HG02588 (cell line): ENCODE measurements at regions not wholly inside any gene's neighbourhood (a gene's known extent, or its start where the extent isn't known, plus 50 kb on each side); places are given as distances from the start of the nearest gene placed in this dataset.
"Not testable (repeated sequence)": the region's sequence is repeated elsewhere in the genome, so short reads cannot be mapped to it uniquely, and the experiment has no call there.

Source experiments
- ATAC-seq: cut with Tn5 transposase; IDR thresholded peaks from one replicate; pipeline ENCODE4 v1.9.1; 2021; ENCODE audit warnings: mild to moderate bottlenecking, moderate library complexity; ENCODE audit not compliant: unreplicated experiment

GRCh38 chr14:89743828-89744227, 210.7 kb downstream of the EFCAB11 start:
- no peak for ATAC-seq

DNA sequence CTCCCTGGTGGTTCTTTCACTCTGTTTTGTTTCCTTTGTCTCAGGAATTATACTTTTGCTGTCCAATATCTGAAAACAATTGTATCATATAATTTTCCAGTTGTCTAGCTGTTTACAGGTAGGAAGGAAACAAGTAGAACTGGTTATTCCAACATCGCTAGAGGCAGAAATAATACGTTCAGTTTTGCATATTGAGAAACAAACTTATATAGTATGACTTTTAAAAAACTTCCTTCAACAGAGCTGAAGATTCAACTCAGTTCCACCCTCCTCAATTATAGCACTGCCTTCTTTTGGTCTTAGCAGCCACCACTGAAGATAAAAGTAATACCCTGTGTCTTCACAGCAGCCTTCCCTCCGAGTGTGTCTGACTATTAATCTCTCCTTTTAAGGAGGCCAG, 214.3 kb downstream of the EFCAB11 start:
- ATAC-seq, result no peak

- no peak for ATAC-seq
Measured at GRCh38 chr14:89736881-89737280, 217.6 kb downstream of the EFCAB11 start.

- no peak for ATAC-seq
Measured at GRCh38 chr14:89731396-89731933, 223.1 kb downstream of the EFCAB11 start.

DNA sequence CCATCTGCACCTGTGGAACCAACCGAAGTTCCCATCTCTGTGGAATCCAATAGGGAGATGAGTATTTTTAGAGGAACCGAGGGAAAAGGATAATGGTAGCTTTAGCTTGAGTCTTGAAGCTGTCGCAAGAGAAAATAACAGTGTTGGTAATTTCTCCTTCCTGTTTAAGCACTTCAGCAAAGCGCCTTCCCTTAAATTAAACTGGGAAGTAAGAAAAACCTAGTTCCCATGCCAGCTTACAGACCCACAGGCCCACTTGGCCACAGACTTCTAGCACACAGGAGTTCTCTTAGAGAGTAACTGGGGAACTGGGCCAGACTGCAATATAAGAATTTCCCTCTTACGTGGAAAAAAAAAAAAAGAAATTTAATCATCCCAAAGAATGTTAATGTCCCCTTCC, 223.8 kb downstream of the EFCAB11 start:
- no peak for ATAC-seq

GRCh38 chr14:89728964-89729363, 225.6 kb downstream of the EFCAB11 start:
- ATAC-seq, result no peak

DNA sequence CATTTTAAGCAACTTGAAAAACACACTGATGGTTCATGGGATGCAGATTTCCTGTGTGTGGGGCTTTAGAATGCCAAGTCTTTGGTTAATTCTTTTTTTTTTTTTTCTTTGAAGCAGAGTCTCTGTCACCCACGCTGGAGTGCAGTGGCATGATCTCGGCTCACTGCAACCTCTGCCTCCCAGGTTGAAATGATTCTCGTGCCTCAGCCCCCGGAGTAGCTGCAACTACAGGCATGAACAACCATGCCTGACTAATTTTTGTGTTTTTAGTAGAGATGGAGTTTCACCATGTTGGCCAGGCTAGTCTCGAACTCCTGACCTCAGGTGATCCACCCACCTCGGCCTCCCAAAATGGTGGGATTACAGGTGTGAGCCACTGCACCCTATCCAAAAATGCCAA, 228.3 kb downstream of the EFCAB11 start:
- not testable (repeated sequence) for ATAC-seq

DNA sequence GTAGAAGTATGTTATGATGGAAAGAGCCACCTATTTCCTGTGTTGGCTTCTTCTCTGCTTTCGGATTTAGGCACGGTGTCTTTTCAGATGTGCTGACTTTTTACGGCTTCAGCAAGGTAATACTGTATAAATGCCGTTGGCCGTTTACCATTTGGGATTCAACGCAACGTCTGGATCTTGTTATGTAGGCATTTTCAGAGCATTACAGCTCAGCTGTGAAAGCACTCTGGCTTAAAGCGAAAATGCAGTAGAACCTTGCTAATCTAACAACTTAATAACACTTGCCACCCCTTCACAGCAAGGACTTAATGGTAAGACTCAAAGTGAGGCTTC, 229.9 kb downstream of the EFCAB11 start:
- no peak for ATAC-seq

DNA sequence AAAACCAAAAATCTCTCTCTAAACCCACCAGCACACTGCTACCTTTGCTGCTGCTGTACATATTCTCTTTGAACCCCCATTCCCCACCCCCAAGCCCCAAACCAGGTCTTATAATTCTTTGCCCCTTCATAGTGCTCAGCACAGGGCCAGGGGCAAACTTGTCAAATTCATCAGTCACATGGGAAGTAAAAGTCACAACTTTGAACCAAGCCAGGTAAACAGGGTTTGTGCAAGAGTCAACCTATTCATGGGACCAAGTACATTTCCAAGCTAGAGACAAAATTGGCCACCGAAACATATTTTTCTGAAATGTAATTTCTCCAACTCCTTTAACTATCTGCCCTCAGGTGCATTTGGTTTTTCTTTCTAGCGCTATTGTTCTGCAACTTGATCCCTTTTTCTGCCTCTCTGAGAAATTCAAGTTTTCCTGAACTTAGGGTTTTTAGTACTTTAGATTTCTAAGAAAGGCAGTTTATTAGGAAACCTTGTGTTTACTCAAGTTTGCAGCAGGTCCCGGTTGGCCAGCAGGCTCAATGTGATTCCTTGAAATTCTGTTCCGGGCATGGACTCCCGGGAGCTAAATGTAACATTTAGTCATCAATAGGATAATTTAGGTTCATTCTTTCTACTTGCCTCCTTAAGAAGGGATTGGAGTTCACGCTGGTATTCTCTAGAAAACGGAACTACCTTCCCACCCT, 230.5 kb downstream of the EFCAB11 start:
- no peak for ATAC-seq

DNA sequence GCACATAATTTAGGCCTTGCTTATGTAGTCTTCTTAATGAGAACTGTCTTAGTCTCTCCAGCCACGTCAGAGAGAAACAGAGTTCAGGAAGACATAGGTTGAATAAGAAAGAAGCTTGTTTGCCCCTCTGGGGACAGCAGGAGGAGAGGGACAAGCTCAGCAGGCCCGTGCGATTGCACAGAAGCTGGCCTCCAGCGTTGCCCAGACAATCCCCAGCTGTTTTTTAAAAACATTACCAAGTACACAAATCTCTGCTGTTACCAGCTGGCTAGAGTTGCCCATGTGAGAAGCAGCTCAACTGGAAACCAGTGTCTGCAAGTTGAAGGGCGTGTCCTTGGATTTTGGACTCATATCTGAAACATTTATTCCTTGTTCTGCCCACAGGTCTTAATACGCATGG, 232.6 kb downstream of the EFCAB11 start:
- ATAC-seq, result no peak

- peak; percentile 62 for ATAC-seq
Measured at GRCh38 chr14:89720741-89721729, 233.5 kb downstream of the EFCAB11 start.

- no peak for ATAC-seq
Measured at GRCh38 chr14:89720076-89720687, 234.3 kb downstream of the EFCAB11 start.

GRCh38 chr14:89719366-89720075, 235.0 kb downstream of the EFCAB11 start:
- no peak for ATAC-seq

DNA sequence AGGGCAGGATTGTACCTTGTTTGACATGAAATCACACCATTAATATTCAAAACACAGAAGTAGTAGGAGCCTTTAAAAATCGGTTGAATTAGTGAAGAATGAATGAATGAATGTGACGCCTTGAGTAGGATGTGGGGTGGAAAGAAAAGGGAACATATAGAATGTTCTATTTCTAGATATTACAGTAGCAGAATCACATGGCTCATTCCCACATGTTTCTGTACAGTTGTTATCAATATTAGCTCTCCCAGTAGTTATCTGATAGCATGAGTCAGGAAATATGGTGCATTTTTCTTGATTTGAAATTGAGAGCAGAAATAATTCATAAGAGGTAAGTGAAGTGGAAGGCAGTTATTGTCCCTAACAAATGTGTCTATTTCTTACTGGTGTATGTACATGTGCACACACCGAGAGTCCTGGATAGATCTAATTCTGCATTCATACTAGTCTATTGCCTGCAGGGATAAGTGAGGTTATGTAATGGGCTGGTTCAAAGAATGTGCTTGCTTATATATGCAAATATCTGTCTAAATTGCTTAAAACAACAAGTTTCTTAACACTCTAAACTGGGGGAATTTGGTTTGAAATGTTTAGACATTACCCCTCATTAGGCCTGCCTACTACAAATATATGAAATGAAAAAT, 245.4 kb downstream of the EFCAB11 start:
- no peak for ATAC-seq

DNA sequence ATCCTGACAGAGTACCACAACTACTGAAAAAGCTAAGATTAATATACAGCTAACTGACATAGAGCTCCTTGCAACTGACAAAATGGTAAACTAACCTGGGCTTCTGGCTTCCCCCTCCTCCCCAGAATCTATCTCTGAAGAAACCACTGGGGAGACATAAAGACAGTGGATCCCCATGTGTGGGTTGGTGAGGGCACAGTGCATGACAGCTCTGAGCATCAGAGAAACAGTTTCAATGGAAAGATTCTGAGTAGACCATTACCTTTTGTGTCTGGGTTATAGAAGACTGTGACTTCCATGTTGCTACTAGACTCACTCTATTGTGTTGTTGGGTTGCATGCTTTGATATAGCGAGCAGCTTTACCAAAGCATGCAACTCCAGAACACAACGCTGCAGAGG, 247.4 kb downstream of the EFCAB11 start:
- no peak for ATAC-seq

- no peak for ATAC-seq
Measured at GRCh38 chr14:89702876-89703200, 251.7 kb downstream of the EFCAB11 start.

- no peak for ATAC-seq
Measured at GRCh38 chr14:89702073-89702875, 252.3 kb downstream of the EFCAB11 start.

- peak; percentile 79 for ATAC-seq
Measured at GRCh38 chr14:89701211-89702043, 253.1 kb downstream of the EFCAB11 start.

DNA sequence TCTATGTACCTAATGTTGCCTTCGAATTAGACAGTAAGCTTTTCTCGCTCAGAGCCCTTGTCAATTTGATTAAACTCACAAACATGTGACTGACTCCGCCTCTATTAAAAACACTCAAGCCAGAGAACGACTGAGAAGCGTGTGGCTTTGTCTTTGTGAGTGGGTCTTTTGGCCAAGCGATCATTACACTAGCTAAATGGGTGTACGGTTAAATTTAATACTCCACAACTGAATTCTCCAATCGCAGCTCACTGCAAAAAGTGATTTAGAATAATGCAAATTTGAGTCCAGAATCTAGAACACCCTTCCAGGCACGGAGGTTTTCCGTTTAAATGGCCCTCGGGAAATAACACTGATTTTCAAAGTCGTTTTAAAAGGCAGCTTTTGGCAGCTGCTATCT, 253.7 kb downstream of the EFCAB11 start:
- no peak for ATAC-seq
